ENCODE measurements at regions not wholly inside any gene's neighbourhood (a gene's known extent, or its start where the extent isn't known, plus 50 kb on each side); places are given as distances from the start of the nearest gene placed in this dataset. TPM values are rescaled to one million over a fixed set of nuclear protein-coding genes. Genes with fewer than 3 reads are reported as not detected.

DNA sequence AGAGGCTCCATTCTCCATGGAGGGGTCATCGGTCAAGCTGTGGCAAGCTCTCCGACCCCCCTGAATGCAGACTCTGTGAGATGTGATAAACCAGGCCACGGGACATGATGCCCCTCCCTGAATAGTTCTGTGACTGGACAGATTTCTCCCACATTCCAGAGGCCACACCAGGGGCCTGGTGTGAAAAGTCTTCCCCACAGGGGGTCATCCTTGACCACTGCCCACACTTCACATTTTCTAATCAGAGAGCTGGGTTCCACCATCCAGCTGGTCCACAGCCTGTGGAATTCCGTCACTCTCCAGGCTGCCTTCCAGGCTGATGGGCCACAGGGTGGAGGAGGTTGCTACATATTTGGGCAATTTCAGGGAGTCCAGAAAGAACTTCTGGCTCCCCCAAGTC is 51.3 kb upstream of the CYRIA start:
- DNase-seq (ENCODE audit: low spot score) = no peak
- no peaks in the 10 kb centered on the region for H3F3A ChIP-seq (ENCODE audit: low read depth)
- no peak overlapping the region for H3K4me3 Mint-ChIP-seq
- no peaks in the 10 kb centered on the region for H3K4me1 ChIP-seq
- TF ChIP-seq EZH2phosphoT487 (IDR thresholded peaks at IDR 0.05) = no peak
- peak overlapping the region; percentile 21 for H3K27ac Mint-ChIP-seq
- no peaks in the 10 kb centered on the region for H4K20me1 ChIP-seq (ENCODE audit: low read depth)
- no peak overlapping the region for H2AFZ ChIP-seq (replicated peaks)
- H3K36me3 ChIP-seq = no peaks in the 10 kb centered on the region
- H3K9me3 Mint-ChIP-seq = no peaks in the 10 kb centered on the region
- peaks cover 9% of the 10 kb centered on the region for H3K27me3 Mint-ChIP-seq (ENCODE audit: insufficient read depth, low read depth)
- no peak overlapping the region for H3K4me3 ChIP-seq
- H3K27ac ChIP-seq = no peak overlapping the region
- no peaks in the 10 kb centered on the region for H3K4me1 Mint-ChIP-seq
- no peaks in the 10 kb centered on the region for H3K27me3 ChIP-seq
- no peak overlapping the region for H3K4me2 ChIP-seq
- no peaks in the 10 kb centered on the region for H3K79me2 ChIP-seq (ENCODE audit: low read depth)
- no peak overlapping the region for H3K9ac ChIP-seq
- no peaks in the 10 kb centered on the region for H3K36me3 Mint-ChIP-seq
- H3K9me3 ChIP-seq (ENCODE audit: low read depth) = no peaks in the 10 kb centered on the region

DNA sequence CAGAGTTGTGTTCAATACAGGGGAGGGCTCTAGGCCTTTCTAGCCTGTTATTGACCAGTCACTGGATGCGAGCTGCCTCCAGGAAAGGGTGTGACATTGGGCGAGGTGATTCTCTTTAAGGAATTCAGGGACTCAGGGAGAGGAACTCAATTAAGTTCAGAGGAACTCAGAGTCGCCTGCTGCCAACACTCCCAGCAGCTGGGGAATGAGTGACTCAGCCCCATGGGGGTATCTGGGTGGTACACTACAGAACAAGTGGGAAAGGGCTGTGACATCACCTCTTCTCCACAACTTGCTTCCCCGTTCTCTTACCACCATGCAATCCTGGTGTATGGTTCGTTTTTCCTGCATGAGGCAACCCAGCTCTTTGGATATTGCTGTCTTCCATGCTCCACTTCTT is 50.4 kb upstream of the CYRIA start:
- no peaks in the 10 kb centered on the region for H3K79me2 ChIP-seq (ENCODE audit: low read depth)
- no peak overlapping the region for H3K27ac Mint-ChIP-seq
- no peak overlapping the region for H2AFZ ChIP-seq (replicated peaks)
- DNase-seq (ENCODE audit: low spot score) = no peak
- H4K20me1 ChIP-seq (ENCODE audit: low read depth) = no peaks in the 10 kb centered on the region
- H3K27ac ChIP-seq = no peak overlapping the region
- H3K4me1 ChIP-seq = no peaks in the 10 kb centered on the region
- H3K4me1 Mint-ChIP-seq = no peaks in the 10 kb centered on the region
- H3K27me3 ChIP-seq = no peaks in the 10 kb centered on the region
- H3F3A ChIP-seq (ENCODE audit: low read depth) = no peaks in the 10 kb centered on the region
- TF ChIP-seq EZH2phosphoT487 (IDR thresholded peaks at IDR 0.05) (no peak), EZH2 (IDR thresholded peaks at IDR 0.05) (no peak)
- TF ChIP-seq, protein P1, sequence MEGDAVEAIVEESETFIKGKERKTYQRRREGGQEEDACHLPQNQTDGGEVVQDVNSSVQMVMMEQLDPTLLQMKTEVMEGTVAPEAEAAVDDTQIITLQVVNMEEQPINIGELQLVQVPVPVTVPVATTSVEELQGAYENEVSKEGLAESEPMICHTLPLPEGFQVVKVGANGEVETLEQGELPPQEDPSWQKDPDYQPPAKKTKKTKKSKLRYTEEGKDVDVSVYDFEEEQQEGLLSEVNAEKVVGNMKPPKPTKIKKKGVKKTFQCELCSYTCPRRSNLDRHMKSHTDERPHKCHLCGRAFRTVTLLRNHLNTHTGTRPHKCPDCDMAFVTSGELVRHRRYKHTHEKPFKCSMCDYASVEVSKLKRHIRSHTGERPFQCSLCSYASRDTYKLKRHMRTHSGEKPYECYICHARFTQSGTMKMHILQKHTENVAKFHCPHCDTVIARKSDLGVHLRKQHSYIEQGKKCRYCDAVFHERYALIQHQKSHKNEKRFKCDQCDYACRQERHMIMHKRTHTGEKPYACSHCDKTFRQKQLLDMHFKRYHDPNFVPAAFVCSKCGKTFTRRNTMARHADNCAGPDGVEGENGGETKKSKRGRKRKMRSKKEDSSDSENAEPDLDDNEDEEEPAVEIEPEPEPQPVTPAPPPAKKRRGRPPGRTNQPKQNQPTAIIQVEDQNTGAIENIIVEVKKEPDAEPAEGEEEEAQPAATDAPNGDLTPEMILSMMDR (IDR thresholded peaks at IDR 0.05) = no peak
- H3K36me3 Mint-ChIP-seq = no peaks in the 10 kb centered on the region
- H3K9me3 Mint-ChIP-seq = no peaks in the 10 kb centered on the region
- no peak overlapping the region for H3K9ac ChIP-seq
- H3K4me3 Mint-ChIP-seq = no peak overlapping the region
- peaks cover 5% of the 10 kb centered on the region for H3K27me3 Mint-ChIP-seq (ENCODE audit: insufficient read depth, low read depth)
- H3K9me3 ChIP-seq (ENCODE audit: low read depth) = no peaks in the 10 kb centered on the region
- H3K4me3 ChIP-seq = no peak overlapping the region
- no peaks in the 10 kb centered on the region for H3K36me3 ChIP-seq
- H3K4me2 ChIP-seq = no peak overlapping the region

Small RNA genes lying in the stretch of these regions (small RNA-seq; reads per million reads assigned to genes)
- gene RN7SKP168 = not detected

Measured in neural progenitor cell (in vitro differentiated cells).